Kidney (tissue), 13 donors: ENCODE measurements at regions not wholly inside any gene's neighbourhood (a gene's known extent, or its start where the extent isn't known, plus 50 kb on each side); places are given as distances from the start of the nearest gene placed in this dataset.
A peak's percentile ranks its signal among the peaks of the same experiment; 100 is the strongest.

Experiments
- DNase-seq, 5 donors: peaks; one replicate each; pipeline ENCODE4 v3.0.0-alpha.2; 2013 to 2020
- FAIRE-seq: peaks from 2 replicates; lab custom pipeline; 2012; peaks lifted over from hg19 to GRCh38; lab: Jason Lieb, UNC
- H3K27ac ChIP-seq, 2 donors: one replicate each; pipeline ENCODE4 v1.7.0; 2013; ENCODE audit warnings: low read depth in 2 of 2, low read length in 2 of 2, inconsistent platforms in 1 of 2
- H3K27me3 ChIP-seq: one replicate; pipeline ENCODE4 v1.7.1; 2013; ENCODE audit warnings: low read length, inconsistent platforms; ENCODE audit not compliant: control insufficient read depth, insufficient read depth
- H3K36me3 ChIP-seq, 3 donors: one replicate each; pipeline versions ENCODE4 v1.7.0 to v1.7.1; 2013; ENCODE audit warnings: low read length in 3 of 3, control low read depth in 1 of 3, inconsistent platforms in 1 of 3; ENCODE audit not compliant: insufficient read depth in 3 of 3, control insufficient read depth in 2 of 3
- H3K4me1 ChIP-seq, 3 donors: one replicate each; pipeline versions ENCODE4 v1.7.0 to v1.7.1; 2013; ENCODE audit warnings: low read length in 3 of 3, inconsistent platforms in 1 of 3, low read depth in 1 of 3; ENCODE audit not compliant: control insufficient read depth in 2 of 3, insufficient read depth in 2 of 3
- H3K4me3 ChIP-seq, 3 donors: one replicate each; pipeline versions ENCODE4 v1.7.0 to v1.8.1; 2013; ENCODE audit warnings: low read length in 3 of 3, control low read depth in 1 of 3, inconsistent platforms in 1 of 3
- H3K9ac ChIP-seq, 3 donors: one replicate each; pipeline versions ENCODE4 v1.7.0 to v1.7.1; 2013; ENCODE audit warnings: low read length in 3 of 3, control low read depth in 1 of 3, inconsistent platforms in 1 of 3
- H3K9me3 ChIP-seq, 3 donors: one replicate each; pipeline versions ENCODE4 v1.7.0 to v1.7.1; 2013; ENCODE audit warnings: low read length in 3 of 3, control low read depth in 1 of 3, inconsistent platforms in 1 of 3; ENCODE audit not compliant: control insufficient read depth in 2 of 3, insufficient read depth in 1 of 3
- intact Hi-C: fragments of 100-400 bp; cut with DNase I; formaldehyde crosslinking; loops from one replicate; pipeline ENCODE4 v1.11.1; 2022
- TF ChIP-seq, protein P1 (sequence below): IDR thresholded peaks from 3 replicates; pipeline ENCODE4 v1.5.1; 2012; ENCODE audit warnings: mild to moderate bottlenecking, moderate library complexity, borderline replicate concordance; ENCODE audit not compliant: insufficient read depth; ENCODE audit errors: extremely low read depth
- donor health status: control.
- donor health status: control.
- donor health status: control.
- donor health status: control.
- donor health status: control.
- donor health status: DM: yes; HTN: yes; CAD: no.
- donor health status: Normal renal cell carcinoma (clear cell type).

DNA sequence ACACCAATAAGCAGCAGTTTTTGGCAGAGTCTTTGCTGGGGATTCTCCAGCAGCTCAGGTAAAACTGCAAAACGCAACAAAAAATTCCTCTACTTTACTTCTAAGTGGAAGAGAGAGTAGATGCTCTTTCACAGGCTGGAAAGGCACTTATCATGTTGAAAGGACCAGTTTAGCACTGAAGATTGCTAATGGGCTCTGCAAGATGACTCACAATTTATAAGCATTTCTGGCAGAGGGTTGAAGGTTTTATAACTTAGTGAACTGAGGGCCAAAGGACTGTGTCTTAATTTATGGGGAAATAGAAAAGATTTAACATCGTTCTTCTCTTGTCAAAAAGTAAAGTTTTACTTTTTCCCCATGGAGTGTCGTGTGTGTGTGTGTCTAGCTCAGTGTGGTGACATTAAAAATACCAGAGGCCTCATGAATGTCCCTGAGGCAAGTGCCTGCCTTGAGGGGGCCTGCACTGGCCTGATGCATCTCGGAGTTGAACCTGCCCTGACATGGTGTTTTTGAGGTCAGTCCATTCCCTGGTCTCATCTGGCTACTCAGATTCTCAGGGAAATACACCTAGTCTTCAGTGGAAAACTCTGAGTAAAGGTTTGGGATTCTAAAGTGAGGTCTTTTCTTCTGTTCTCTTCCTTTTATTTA is 1092.0 kb downstream of the NAALADL2 start:
- intact Hi-C loops = no loop called here
- TF ChIP-seq, protein P1, sequence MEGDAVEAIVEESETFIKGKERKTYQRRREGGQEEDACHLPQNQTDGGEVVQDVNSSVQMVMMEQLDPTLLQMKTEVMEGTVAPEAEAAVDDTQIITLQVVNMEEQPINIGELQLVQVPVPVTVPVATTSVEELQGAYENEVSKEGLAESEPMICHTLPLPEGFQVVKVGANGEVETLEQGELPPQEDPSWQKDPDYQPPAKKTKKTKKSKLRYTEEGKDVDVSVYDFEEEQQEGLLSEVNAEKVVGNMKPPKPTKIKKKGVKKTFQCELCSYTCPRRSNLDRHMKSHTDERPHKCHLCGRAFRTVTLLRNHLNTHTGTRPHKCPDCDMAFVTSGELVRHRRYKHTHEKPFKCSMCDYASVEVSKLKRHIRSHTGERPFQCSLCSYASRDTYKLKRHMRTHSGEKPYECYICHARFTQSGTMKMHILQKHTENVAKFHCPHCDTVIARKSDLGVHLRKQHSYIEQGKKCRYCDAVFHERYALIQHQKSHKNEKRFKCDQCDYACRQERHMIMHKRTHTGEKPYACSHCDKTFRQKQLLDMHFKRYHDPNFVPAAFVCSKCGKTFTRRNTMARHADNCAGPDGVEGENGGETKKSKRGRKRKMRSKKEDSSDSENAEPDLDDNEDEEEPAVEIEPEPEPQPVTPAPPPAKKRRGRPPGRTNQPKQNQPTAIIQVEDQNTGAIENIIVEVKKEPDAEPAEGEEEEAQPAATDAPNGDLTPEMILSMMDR = no peak
- DNase-seq (peak in 1 of 5 donors; percentile 10), FAIRE-seq (no peak)
- no peaks in the 10 kb centered on the region for H3K27me3 ChIP-seq
- no peak overlapping the region for H3K9ac ChIP-seq
- no peaks in the 10 kb centered on the region for H3K4me1 ChIP-seq
- no peaks in the 10 kb centered on the region for H3K36me3 ChIP-seq
- H3K27ac ChIP-seq = no peak overlapping the region
- H3K4me3 ChIP-seq = no peak overlapping the region
- no peaks in the 10 kb centered on the region for H3K9me3 ChIP-seq

DNA sequence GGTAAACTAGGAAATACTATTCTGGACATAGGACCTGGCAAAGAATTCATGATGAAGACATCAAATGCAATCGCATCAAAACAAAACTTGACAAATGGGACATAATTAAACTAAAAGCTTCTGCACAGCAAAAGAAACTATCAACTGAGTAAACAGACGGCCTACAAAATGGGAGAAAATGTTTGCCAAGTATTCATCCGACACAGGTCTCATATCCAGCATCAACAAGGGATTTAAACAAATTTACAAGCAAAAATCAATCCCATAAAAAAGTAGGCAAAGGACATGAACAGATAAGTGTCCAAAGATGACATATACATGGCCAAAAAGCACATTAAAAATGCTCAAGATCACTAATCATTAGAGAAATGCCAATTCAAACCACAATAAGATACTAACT is 1088.9 kb downstream of the NAALADL2 start:
- TF ChIP-seq, protein P1 = no peak
- H3K27me3 ChIP-seq = no peaks in the 10 kb centered on the region
- H3K4me1 ChIP-seq = no peaks in the 10 kb centered on the region
- DNase-seq (no peak), FAIRE-seq (no peak)
- no peak overlapping the region for H3K9ac ChIP-seq
- intact Hi-C loops = no loop called here
- H3K9me3 ChIP-seq = no peaks in the 10 kb centered on the region
- no peak overlapping the region for H3K4me3 ChIP-seq
- H3K36me3 ChIP-seq = no peaks in the 10 kb centered on the region
- no peak overlapping the region for H3K27ac ChIP-seq

DNA sequence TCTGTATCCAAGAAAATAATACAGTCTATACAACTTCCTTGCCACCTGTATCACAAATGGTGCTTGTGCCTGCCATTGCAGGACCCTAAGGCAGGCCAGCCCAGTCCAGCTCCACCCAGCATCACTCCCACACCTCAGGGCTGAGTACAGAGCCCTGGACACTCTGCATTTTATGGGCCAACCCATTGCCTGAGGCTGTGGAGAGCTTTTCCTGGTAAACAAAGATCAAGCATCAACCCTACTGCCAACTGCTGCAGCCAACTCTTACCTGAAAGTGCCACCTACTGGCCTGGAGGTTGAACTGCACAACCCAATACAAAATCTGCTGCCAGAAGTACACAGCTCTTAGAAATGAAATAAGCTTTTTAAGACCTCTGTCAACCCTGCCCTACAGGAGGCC is 1082.2 kb downstream of the NAALADL2 start:
- Histone ChIP-seq H3K4me3 (no peak overlapping the region), H3K9me3 (no peaks in the 10 kb centered on the region), H3K27me3 (no peaks in the 10 kb centered on the region), H3K27ac (no peak overlapping the region), H3K36me3 (no peaks in the 10 kb centered on the region), H3K9ac (no peak overlapping the region), H3K4me1 (no peaks in the 10 kb centered on the region)
- intact Hi-C loops = no loop called here
- TF ChIP-seq, protein P1 = peak; percentile 42
- FAIRE-seq (no peak), DNase-seq (no peak)

DNA sequence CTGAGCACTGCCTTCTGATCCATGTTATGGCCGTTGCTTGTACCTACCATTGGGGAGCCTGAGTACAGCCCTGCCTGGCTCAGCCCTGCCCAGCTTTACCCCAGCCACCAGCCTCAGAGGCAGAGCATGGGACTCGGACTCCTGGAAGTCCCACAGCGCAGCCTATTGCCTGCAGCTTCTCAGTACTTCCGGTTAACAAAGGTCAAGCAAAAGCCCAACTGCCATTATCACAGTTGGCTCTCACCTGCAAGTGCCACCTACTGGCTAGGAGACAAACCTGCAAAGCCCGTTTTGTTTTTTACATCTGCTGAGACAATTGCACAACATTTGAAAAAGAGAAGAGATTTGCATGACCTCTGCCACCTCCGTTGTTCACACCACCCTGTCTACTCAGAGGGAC is 1081.7 kb downstream of the NAALADL2 start:
- no peak overlapping the region for H3K4me3 ChIP-seq
- DNase-seq (no peak), FAIRE-seq (no peak)
- no peak overlapping the region for H3K27ac ChIP-seq
- no peaks in the 10 kb centered on the region for H3K4me1 ChIP-seq
- TF ChIP-seq, protein P1 = peak; percentile 24
- H3K36me3 ChIP-seq = no peaks in the 10 kb centered on the region
- H3K9ac ChIP-seq = no peak overlapping the region
- no peaks in the 10 kb centered on the region for H3K9me3 ChIP-seq
- intact Hi-C loops = no loop called here
- no peaks in the 10 kb centered on the region for H3K27me3 ChIP-seq
